Mucosa of gallbladder (tissue), 1 donor: ENCODE measurements at regions not wholly inside any gene's neighbourhood (a gene's known extent, or its start where the extent isn't known, plus 50 kb on each side); places are given as distances from the start of the nearest gene placed in this dataset.
"Not testable (repeated sequence)": the region's sequence is repeated elsewhere in the genome, so short reads cannot be mapped to it uniquely, and the experiment has no call there.

Experiments
- DNase-seq: peaks from one replicate; pipeline ENCODE4 v3.0.0-alpha.2; 2020; ENCODE audit warnings: low spot score
- donor health status: DM: no; HTN: no; CAD: no.

DNA sequence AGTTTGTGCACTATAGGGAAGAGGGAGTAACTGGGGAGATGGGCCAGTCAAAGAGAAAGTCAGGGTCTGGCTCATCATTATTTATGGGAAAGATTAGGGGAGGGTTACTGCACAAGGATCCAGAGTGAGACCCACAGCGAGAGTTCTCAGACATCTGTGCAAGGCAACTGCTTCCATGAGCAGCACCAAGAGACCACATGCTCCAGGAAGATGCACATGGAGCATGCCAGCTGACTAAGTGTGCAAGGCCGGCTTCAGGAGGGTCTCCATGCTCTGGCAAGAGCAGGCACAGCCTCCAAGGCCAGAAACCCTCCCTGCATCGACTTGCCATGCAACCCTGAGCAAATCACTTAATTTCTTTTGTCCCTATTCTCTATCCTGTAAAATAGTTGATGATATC lies 616.9 kb downstream of the CSNK1G3 start:
- DNase-seq = no peak

DNA sequence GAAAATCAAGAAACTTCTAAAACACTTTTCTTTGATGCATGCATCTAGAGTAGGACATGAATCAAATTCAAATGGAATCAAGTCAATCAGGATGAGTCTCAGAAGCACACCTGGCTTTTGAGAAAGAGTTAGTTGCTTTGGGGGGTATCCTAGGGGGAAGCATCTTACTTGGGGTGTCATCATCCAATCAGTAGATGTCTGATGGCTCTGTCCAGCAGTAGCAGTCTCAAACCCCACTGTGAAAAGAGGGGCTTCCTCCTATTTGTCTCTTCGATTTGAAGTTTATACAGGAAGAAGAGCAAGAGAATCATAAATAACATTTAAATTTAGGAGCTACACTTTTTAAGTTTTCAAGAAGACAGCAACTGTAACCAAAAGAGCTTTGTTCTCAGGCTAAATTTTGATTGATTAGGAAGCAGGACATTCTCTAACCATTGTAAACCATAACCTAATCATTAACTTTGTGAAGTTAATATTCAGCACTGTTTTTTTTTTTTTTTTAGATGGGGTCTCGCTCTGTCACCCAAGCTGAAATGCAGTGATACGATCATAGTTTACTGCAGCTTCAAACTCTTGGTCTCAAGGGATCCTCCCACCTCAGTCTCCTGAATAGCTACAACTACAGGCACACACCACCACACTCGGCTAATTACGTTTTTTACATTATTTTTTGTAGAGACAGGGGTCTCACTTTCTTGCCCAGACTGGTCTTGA lies 614.7 kb downstream of the CSNK1G3 start:
- DNase-seq = no peak

DNA sequence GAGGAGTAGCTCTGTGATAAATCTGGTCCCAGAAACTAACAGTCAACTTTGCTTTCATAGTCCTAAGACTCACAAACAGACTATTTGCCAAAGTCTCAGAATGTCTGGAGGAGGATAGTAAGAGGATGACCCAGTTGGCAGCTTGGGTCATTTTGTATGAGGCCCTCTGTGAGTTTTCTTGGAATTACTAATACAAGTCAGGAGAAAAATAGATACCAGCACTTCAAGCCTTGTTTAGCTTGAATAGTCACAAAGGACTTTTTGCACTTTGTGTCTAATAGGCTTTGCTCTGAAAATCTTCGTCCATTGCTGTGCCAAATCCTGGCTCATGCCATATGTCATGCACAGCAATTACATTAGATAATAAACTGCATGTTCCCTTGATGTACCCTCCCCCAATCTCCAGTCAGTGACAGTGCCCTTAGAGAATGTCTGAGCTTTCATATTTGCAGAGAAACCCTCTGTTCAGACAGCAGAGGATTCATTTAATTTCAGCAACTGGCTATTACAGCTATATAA lies 612.8 kb downstream of the CSNK1G3 start:
- no peak for DNase-seq

DNA sequence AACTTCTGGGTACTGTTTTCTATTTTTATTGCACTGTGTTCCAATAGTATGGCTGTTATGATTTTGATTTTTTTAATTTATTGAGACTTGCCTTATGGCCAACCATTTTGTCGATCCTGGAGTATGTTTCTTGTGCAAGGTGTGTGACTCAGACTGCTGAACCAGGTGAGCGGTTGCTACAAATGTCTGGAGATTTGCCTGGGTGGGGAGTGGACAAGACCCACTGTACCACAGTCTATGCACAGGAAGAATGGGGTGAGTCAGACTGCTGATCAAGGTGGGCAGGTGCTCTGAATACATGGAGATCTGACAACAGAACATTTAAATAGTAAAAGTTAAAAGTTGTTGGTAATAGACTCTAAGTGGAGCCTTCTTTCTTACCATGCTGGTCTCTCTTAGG lies 609.2 kb downstream of the CSNK1G3 start:
- no peak for DNase-seq

DNA sequence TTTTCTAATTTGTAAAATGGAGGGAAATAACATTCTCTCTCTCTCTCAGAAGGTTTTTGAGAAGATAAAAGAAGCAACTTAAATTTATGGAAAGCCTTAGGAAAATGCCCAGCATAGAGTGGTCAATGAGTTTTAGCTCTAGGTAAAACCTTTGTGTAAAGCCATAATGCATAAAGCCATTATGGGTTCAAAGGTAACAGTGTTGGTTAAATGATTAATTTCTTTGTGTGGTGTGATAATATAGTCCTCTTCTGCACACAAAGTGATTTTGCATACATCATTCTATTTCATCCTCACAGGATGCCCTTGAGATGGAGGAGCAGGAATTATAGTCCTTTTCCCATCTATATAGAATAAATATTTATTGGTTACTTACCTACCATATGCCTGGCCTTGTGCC lies 602.9 kb downstream of the CSNK1G3 start:
- DNase-seq = no peak

DNA sequence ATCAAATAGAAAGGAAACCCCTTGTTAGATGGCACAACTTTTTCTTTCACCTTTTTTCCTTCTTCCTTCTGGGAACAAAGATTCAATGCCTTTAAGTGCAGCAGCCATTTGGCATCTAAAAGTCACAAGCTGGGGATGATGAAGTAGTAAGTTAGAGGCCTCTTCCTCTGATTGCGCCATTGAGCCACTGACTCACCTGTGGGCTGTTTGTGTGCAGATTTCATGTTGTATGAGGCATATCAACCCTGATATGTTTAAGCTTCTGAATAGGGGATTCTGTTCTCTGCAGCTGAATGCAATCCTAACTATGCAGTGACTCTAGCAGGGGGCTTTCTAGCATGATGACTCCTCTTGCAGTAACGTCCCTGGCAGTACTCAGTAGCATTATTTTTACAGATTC lies 599.9 kb downstream of the CSNK1G3 start:
- DNase-seq = no peak

DNA sequence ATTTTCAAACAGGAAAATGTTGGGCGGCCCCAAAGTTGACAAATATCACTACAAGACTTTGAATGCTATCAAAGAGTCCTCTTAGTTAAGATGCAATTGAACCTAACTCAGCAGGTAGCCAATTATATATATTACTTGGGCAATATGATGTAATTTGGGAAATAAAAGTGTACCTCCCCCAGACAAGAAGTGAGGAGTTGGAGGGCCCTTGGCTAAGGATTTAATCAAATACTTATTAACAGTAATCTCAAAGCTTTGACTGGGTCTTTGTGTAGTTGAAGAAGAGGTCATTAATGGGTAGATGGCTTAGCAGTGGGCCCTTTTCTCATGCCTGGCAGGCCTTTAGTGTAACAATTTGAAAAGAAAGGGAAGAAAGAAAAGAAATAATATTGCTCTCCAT lies 599.0 kb downstream of the CSNK1G3 start:
- no peak for DNase-seq

DNA sequence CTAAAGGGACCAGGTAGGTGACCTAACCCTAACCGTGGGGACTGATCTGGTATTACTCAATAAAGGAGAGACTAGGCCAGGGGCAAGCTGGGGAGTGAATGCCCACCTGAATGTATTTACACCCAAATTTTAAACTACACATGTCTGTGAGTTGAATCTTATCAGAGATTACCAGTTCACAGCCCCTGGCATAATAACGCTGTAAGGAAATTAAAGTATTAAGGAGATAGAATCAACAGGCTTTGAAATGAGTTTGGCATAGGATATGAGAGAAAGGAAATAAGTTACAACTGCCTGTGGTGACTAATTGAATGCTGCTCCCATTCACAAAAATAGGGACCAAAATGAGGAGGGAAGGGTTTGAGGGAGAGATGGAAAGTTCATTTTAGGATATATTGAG lies 593.3 kb downstream of the CSNK1G3 start:
- no peak for DNase-seq

DNA sequence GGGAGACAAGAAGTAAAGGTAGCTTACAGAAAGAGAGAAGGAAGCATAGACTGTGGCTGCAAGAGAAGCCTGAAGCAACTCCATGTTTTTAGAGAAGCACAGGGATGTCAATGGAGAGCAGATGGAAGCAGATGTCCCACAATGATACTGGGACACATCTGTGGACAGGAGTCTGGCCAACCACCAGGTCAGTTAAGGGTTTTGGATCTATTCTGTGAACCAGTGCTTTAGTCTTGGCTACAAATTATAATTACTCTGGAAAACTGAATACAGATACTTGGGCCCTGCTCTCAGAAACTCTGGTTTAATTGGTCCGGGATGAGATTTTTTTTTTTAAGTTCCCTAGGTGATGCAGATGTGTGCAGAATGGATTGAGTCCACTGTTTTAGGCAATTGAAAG lies 592.8 kb downstream of the CSNK1G3 start:
- DNase-seq = no peak

DNA sequence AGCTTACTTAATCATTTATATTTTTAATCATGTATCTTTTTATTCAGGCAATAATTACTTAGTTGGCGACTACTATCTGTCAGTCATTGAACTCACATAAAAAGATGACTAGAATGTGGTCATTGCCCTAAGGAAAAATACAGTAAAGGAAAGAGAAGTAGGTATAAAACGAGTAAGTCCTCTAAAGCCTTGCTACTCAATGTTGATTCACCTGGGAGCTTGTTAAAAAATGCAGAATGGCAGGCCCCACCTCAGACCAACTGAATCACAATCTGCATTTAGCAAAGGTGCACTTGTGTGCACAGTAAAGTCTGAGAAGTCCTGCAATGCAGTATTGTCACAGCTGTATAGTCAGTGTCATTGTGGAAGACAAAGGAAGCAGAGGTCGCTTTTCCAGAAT lies 592.4 kb downstream of the CSNK1G3 start:
- DNase-seq = no peak

DNA sequence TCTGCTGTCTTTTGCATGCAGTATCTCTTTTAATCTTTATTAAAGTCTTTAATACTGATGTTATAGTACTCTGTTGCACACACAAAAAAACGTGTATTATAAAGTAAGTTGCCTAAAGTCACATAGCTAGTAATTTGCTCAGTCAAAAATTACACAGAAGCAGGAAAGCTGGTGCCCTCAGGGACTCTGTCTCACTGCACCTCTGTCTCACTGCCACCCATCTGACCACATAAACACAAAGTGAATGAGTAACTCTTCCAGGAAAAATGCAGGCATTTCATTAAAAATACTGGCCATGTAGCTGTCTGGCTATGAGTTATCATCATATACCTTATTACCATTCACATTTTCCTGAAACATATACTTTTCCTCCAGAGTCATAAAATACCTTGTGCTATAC lies 591.7 kb downstream of the CSNK1G3 start:
- DNase-seq = no peak

DNA sequence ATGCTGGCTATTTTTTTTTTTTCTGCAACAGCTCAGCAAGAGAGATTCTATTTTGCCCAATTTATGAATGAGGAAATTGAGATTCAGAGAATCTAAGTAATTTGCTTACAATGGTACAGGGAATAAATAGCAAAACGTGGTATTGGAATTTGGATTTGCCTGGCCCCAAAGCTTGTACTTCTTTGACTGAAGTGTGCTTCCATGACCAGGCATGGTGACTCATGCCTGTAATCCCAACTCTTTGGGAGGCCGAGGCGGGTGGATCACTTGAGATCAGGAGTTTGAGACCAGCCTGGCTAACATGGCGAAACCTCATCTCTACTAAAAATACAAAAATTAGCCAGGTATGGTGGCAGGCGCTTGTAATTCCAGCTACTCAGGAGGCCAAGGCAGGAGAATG lies 591.1 kb downstream of the CSNK1G3 start:
- not testable (repeated sequence) for DNase-seq

DNA sequence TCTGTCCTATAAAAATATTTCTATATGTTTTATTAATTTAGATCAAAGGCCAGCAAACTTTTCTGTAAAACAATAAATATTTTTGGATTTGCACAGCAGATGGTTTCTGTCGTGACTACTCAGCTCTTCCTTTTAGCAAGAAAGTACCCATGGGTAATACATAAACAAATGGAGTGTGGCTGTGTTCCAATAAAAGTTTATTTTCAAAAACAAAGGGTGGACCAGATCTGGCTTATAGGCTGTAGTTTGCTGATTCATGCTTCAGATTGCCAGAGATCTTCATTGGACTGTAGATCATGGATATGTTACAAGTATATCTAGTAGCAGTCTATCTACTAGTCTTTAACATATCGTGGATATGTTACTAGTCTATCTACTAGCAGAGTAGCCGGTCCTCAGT lies 590.5 kb downstream of the CSNK1G3 start:
- no peak for DNase-seq

DNA sequence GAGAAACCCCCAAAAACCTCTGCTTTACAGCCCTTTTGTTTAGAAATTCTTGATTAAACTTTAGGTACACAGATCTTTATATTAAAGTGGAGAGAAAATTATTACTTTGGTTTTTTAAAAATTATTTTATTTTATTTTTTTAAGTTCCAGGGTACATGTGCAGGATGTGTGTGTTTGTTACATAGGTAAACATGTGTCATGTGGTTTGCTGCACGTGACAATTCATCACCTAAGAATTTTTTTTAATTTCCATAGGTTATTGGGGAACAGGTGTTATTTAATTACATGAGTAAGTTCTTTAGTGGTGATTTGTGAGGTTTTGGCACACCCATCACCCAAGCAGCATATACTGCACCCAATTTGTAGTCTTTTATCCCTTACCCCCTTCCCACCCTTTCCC lies 581.7 kb downstream of the CSNK1G3 start:
- DNase-seq = no peak

DNA sequence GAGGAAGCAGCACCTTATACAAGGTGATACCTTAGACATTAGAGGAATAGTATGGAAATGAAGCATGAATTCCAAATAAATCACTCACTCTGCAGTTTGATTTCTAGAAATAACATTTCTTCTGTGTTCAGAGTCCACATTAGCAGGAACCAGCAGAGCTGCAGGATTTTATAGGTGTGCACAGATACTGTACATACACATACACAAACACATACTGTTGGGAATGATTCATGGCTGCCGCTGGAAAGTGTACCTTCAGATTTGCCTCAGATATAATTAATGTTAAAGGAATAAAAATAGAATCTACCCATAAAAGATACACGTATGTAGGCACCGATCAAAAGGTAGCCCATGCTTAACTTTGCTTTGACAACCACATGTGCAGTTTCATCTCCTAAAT lies 578.1 kb downstream of the CSNK1G3 start:
- no peak for DNase-seq

DNA sequence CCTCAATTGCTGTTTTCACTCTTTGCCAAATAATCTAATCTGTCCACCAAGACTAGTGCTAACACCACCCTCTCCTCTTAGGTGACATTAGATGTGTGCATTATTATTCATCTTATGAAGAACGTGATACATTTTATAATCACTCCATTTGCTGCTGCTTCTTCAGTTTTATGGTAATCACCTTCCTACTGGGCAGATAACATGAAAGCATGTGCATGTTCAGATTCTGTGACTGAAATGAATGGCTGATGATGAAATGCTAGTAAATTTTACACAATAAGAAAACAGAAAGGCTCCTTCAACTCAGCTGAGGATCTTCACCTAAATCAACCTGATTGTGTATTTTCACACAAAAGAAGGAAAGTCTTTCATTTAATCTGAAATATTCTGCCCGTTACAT lies 577.6 kb downstream of the CSNK1G3 start:
- DNase-seq = no peak

DNA sequence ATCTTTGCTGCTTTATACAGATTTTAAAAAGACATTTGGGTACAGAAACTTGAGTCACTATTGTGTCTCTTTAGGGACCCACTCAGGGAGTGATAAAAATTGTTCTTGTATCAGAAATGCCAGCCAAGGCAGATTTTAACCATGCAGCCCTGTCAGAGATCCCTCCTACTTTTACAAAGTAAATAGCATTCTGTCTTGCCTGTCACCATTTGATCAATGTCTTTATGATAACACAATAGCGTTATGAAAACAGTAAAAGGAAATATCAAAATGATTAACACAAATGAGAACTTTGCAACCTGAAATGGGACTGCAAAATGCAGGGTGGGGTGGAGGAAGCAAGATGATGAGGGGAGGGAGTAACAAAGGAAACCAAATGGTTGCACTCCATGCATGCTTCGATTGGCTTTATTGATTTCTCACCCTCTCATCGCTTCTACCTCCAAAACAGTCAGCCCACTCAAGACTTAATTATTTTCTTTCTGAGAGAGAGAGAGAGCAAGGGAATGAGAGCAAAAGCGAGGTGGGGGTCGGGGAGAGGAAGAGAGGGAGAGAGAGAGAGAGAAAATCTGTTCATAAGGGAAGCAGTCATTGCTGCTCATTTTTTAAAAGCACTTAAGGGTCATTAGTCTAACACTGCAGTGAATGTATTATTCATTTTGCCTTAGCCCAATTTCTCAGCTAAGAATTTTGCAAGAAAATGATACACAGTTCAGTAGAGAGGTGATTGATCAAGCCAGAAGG lies 576.5 kb downstream of the CSNK1G3 start:
- no peak for DNase-seq

DNA sequence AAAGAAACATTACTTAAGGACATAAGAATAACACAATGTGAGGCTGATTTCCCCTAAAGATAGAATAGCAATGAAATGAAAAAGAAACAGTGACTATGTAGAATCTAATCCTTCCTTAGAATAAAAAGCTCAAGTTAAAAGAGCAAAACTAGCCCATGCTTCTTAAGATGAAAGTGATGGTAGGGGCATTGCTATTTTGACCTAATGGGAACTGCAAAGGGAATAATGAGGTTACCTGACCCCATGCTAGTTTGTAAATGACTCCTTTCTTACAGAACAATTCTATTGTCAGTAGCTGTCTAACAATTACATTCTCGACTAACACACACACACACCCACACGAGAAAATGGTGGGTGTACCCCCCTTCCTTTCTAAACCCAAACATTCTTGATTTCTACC lies 575.8 kb downstream of the CSNK1G3 start:
- no peak for DNase-seq

DNA sequence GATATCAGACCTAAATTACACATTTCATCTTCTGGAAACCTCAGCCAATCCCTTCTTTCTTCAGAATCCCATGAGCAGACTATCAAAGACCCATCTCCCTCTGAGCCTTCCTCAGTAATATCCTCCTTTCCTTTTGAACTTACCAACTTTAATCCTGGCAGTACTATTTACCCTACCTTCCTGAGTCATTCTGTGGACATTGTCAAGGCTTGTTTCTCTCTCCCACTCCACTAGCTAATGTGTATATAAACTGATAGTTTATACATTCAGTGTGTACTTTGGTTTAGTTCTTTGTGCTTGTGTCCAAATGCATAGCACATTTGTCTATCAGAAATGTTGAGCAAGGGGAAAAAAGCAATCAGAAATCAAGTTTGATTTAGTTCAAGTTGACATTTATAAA lies 568.3 kb downstream of the CSNK1G3 start:
- DNase-seq = no peak

DNA sequence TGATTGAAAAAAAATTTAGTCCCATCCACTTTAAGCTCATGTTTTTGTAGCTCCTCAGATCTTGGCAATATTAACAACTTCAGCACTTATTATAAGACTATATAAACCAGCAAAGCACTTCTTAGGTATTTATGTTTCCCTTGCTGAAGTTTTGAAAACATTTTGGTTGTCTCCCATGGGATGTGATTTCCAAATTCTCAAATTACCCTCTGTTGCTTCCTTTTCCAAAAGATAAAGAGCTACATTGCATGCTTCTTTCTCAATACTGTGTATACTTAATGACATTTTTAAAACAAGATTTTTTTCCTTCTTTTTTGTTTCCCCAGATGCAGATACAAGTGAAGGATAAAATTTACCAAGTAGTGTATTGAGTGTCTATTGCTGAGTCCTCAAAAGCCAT lies 567.1 kb downstream of the CSNK1G3 start:
- no peak for DNase-seq

DNA sequence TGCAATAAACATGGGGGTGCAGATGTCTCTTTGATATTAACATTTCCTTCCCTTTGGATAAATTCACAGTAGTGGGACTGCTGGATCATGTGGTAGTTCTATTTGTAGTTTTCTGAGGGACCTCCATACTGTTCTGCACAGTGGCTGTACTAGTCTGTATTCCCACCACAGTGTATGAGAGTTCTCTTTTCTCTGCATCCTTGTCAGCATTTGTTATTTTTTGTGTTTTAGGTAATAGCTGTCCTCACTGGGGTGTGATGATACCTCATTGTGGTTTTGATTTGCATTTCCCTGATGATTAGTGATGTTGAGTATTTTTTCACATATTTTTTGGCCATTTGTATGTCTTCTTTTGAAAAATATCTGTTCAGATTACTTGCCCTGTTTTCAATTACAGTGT lies 562.5 kb downstream of the CSNK1G3 start:
- no peak for DNase-seq

DNA sequence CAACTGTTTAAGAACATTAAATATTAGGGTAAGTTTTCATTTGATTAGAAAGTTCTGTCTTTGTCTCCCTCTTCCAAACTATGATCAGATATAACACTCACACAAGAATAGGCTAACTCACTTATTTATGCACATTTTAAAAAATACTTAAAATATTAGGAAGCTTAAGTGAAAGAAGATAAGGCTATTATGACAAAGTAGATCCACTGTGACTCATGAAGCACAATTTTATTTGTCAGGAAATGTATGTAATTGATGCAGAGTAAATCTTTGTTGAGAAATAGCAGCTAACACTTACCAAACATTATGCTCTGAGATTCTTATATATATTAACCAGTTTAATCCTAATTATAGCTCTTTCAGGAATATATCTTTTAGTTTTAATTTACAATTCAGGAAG lies 560.6 kb downstream of the CSNK1G3 start:
- no peak for DNase-seq

DNA sequence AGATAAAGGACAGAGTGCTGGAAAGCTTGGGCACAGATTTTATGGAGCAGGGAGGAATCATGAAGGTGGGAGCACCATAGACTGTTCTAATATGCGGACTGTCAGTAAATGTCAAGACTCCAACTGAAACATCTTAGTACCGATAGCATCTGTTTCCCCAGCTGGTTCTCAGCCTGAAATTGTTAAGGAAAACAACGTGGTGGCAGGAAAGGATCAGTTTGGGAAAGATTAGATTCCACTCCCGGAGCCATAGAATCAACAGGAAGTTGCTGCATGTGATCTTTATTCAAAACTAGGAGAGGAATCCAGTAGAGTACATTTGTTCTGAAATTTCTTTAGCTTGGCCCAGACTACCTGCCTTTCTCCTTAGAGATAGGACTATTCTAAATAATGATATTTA lies 559.1 kb downstream of the CSNK1G3 start:
- DNase-seq = no peak

DNA sequence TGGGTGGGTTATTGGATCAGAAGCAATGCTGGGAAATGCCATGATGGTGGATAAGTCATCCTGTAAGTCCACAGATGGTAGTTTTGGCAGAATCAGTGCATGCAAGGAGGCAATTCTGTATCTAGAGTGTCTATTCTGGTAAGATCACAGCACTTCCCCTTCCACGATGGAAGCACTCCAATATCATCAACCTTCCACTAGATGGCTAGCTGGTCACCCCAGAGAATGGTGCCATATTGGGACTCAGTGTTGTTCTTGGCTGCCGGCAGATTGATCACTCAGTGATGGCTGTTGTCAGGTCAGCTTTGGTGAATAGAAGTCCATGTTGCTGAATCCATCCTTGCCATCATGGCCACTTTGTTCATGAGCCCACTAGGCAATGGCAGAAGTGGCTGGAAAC lies 553.5 kb downstream of the CSNK1G3 start:
- DNase-seq = no peak
